Superior temporal gyrus (tissue), 1 donor: ENCODE measurements at regions not wholly inside any gene's neighbourhood (a gene's known extent, or its start where the extent isn't known, plus 50 kb on each side); places are given as distances from the start of the nearest gene placed in this dataset.
"Not testable (repeated sequence)": the region's sequence is repeated elsewhere in the genome, so short reads cannot be mapped to it uniquely, and the experiment has no call there.

ENCODE experiments used
- DNase-seq: peaks from one replicate; pipeline ENCODE4 v3.0.0-alpha.2; 2016; ENCODE audit errors: extremely low spot score

DNA sequence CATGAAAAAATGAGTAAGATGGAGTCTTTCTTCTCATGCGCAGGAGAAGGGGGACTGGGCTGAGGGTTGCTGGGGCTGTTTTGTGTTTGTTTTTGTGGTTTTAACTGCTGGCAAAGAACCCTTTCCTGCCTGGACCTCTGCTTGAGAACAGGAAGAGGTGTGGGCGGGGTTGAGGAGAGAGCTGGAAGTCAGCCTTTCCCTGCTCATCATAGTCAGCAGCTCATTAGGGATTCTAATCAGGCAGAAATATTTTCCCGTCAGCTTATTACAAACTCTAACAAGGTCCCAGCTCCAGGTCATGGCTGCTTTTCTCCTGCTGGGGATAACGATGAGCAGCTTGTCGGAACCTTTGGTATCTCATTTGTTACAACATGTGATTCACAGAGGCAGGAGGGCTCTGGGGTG lies 185.0 kb upstream of the NRXN3 start:
- DNase-seq = peak; percentile 52

GRCh38 chr14:77986773-77987172 lies 183.4 kb upstream of the NRXN3 start:
- DNase-seq = no peak

DNA sequence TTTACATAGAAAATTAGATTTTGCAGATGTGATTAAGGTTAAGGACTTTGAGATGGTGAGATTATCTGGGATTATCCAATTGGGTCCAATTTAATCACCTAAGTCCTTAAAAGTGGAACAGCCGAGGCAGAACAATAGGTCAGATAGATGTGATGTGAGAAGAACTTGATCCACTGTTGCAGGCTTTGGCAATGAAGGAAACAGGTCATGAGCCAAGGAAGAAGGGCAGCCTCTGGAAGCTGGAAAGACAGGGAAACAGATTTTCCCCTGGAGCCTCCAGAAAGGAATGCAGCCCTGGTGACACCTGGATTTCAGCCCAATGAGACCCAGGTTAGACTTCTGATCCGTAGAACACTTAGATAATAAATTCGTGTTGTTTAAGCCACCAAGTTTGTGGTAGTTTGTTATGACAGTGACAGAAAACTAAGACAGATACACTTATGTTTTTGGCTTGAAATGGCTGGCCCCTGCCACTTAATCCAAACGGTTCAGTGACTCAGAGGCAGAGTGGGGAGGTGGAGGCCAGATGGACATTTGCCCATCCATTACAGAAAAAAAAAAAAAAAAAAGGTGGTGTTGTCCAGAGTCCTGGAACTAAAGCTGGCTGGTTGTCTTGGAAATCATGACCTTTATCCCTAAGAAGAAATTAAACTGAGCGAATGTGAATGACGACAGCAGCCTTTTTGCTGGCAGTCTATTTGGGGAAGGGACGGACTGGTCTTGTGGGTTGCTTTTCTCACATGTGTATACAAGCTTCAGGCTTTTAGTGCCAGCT lies 181.9 kb upstream of the NRXN3 start:
- DNase-seq = peak; percentile 45

GRCh38 chr14:77988970-77989369 lies 181.2 kb upstream of the NRXN3 start:
- peak; percentile 96 for DNase-seq

- DNase-seq = peak; percentile 94
These were observed 180.7 kb upstream of the NRXN3 start for GRCh38 chr14:77989441-77989991.

DNA sequence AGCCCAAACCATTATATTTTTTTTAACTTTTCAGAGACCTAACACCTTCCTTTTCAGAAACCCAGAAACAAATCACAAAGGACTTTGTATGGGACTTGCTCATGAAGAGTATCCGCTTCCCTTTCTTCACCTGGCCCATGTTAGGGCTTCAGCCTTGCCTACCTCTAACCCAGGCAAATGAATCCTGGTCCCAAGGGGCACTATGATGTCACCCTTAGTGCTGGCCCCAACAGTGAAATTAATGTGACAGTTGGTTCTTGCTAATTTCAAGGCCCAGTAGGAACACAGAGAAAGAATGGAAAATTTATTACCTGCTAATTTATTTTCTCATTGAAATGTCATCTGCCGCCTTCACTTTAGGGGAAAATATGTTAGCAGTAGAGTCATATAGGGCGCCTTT lies 179.8 kb upstream of the NRXN3 start:
- DNase-seq = no peak

DNA sequence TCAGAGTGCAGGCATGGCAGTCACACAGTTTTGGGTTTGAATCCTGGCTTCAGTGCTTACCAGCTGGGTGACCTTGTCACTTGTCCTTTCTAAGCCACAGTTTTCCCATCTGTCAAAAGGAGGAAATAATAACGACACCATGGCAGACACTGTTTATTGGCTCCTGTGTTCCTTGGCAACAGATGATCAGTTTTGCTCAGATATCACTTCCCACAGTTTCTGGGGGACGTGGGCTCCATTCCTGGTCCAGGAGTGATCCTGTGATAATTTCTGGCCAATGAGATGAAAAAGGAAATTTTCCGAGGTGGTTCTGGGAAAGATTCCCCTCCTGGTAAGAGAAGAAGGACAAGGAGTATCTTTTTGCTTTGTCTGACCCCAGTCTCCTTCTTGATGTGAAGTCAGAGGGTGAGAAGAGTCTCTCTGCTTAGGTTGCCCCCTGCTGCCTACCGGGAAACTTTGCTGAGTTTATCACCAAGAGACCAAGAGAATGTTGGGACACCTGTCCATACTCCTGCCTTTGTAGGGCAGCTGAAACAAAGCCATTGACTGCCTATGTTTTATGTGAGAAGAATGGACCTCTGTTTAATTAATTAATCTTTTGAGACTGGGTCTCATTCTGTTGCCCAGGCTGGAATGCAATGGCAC lies 178.9 kb upstream of the NRXN3 start:
- DNase-seq = peak; percentile 55

DNA sequence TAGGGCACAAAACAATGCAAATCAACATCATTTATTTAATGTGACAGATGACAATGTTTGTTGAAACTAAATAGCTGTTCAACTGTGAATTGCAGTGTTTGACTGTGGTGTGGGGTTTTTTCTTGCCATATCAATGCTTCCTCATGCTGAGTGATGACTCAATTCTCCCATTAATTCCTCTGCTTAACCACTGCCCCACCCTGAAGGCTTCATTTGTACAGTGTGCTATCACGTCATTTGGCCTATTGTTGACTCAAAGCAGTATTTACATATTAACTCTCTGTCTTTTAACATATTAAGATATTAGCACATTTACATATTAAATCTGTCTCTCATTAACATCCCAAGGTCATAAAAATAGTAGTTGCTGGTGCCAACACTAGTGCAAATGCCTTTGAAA lies 164.8 kb upstream of the NRXN3 start:
- DNase-seq = no peak

- DNase-seq = no peak
These were observed 163.0 kb upstream of the NRXN3 start for GRCh38 chr14:78007160-78007559.

GRCh38 chr14:78010688-78011087 lies 159.5 kb upstream of the NRXN3 start:
- no peak for DNase-seq

- DNase-seq = not testable (repeated sequence)
These were observed 156.3 kb upstream of the NRXN3 start for GRCh38 chr14:78013911-78014310.

- no peak for DNase-seq
These were observed 153.6 kb upstream of the NRXN3 start for GRCh38 chr14:78016532-78016931.

DNA sequence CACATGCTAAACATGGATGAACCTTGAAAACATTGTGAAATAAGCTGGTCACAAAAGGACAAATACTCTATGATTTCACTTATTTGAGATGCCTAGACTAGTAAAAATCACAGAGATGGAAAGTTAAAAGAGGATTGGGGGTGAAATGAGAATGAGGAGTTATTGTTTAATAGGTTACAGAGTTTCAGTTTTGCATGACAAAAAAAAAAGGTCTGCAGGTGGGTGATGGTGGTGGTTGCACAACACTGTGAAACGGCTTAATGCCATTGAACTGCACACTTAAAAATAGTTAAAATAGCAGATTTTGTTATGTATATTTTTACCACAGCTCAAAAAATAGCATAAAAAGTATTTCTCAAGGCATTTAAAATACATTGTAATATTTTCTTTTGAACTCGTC lies 151.9 kb upstream of the NRXN3 start:
- no peak for DNase-seq

GRCh38 chr14:78022059-78022458 lies 148.1 kb upstream of the NRXN3 start:
- DNase-seq = no peak

GRCh38 chr14:78023112-78023511 lies 147.1 kb upstream of the NRXN3 start:
- DNase-seq = no peak

DNA sequence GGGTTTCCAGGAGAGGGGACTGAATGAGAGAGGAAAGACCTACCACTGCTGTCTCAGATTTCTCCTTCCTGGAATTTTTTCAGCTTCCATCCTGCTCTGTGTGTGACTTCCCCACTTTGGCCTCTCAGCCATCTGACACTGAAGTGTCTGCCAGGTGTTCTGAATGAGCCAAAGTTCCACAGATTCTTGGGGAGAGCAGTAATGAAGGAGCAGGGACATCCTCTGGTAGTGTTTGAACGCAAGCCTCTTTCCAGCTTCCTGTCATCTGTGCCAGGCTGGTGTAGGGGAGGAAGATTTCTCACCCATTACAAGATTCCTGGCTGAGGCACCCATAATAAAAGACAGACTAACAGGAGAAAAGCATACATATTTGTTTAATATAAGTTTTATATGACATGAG lies 141.7 kb upstream of the NRXN3 start:
- DNase-seq = no peak

DNA sequence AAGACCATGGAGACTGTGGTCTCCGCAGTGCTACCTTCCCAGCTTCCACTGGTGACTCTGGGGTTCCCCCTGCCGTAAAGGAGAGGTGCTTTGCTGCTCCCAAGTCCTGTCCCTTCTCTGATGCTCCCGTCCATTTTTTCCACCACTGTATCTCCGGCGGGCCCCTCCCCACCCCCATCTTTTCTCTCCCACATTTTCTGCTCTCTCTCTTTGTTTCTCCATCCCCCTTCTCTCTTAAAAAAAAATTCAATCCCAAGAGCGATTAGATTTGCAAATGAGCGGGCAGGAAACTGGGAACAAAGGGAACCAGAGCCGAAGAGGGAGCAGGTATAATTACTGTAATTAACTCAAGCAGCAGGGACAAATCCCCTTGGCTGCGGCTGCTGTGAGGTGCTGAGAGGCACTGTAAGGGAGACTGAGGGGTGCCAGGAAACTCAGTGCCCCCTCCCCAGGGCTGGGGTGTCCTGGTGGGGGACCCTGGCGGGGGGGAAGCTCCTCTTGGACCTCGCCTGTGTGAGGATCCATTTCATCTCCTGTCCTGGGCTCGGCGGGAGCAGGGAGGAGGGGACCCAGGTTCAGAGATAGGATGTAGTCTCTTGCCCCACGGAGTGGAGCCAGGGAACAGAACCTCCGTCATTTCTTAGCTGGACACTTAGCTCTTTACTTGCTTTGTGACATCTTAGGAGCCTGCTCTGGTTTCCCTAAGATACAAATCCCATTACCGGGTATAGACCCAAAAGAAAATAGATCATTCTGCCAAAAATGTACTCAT lies 140.4 kb upstream of the NRXN3 start:
- DNase-seq = peak; percentile 53

DNA sequence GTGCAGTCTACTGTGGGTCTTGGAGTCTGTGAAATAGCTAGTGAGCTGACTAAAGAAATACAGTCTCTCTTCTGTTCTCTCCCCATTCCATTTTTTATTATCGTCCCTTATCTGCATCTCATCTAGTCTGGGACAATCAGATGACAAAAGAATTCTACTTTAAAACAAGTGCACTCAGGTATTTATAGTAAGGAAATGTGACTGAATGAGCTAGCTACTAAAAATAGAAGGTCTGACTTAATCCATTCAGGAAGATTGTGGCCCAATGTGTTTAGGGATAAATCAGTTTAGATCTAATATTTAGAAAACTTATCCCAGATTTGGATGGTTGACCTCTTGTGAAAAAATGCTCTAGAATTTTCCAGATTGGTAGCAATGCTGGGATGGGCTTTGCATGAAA lies 126.8 kb upstream of the NRXN3 start:
- no peak for DNase-seq

DNA sequence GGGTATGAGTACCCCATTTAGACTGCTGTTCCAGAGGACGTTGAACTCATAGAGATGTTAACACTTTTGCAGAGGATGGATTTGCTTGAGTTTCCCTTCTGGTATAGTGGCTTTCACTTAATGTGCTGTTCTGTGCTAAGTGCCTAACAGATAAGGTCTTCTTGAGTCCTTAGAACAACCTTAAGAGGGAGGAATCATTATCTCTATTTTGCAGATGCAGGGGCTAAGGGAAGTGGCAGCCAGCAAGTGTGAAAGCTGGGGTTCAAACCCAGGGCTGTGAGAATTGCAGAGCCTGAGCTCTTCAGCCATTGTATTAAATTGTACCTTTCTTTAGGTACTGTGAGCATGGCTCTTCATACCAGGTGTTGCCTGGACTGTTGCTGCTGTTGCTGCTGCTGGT lies 122.1 kb upstream of the NRXN3 start:
- no peak for DNase-seq

DNA sequence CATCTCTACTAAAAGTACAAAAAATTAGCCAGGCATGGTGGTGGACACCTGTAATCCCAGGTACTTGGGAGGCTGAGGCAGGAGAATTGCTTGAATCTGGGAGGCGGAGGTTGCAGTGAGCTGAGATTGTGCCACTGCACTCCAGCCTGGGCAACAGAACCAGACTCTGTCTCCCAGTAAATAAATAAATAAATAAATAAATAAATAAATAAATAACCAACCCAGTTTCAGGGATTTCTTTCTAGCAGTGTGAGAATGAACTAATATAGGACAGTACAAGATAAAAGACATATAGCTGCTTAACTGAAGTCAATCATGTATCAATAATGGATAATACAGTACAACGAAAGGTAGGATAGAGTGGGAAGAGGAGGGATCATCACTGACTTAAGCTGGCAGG lies 113.3 kb upstream of the NRXN3 start:
- not testable (repeated sequence) for DNase-seq

DNA sequence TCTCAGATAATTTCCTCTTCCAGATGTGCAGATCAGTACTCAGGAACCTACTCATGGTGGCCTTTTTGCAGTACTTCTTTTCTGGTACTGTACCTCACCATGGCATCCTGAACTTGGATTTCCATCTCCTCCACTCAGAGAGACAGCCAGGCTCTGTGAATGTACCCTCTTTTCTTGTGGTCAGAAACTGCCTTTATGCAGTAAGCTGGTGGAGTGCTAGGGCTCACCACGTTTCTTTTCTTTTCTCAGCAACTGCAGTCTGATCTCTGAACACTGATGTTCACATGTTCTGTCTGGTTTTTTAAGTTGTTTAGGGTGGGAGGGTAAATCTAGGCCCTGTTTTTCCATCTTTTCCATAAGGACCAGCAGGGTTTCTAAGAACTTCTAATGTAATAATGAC lies 99.8 kb upstream of the NRXN3 start:
- DNase-seq = no peak

- no peak for DNase-seq
These were observed 99.1 kb upstream of the NRXN3 start for GRCh38 chr14:78071016-78071549.
